OCI-LY7 (cell line): ENCODE measurements at regions not wholly inside any gene's neighbourhood (a gene's known extent, or its start where the extent isn't known, plus 50 kb on each side); places are given as distances from the start of the nearest gene placed in this dataset.

Experiments
- BruUV-seq: library from RNA; stranded (reverse); fragments of 400-500 nt; replicated peaks from 2 replicates; lab custom pipeline; 2021; lab: Mats Ljungman, UMichigan
- CTCF ChIA-PET: fragments of 300-600 bp; sonication (Branson Sonifier 250); formaldehyde crosslinking; loops from one replicate; lab custom pipeline; 2022; ENCODE audit warnings: antibody characterized with exemption; ENCODE audit not compliant: unreplicated experiment; lab: Charles Lee
- POLR2A ChIA-PET: fragments of 300-600 bp; sonication (Branson Sonifier 250); formaldehyde crosslinking; loops from one replicate; lab custom pipeline; 2022; ENCODE audit warnings: antibody characterized with exemption; lab: Charles Lee
- DNase-seq: peaks from one replicate; pipeline ENCODE4 v3.0.0-alpha.2; 2015; ENCODE audit warnings: low spot score
- H2AFZ ChIP-seq: fragments of 200-600 bp; sonication (generic), shearing (Covaris generic); 2 replicates; pipeline ENCODE4 v1.6.1; 2014; ENCODE audit warnings: mild to moderate bottlenecking, antibody characterized with exemption, low read length, moderate library complexity
- H3K27ac ChIP-seq: fragments of 200-600 bp; sonication (generic); 2 replicates; pipeline ENCODE4 v1.5.1; 2014; ENCODE audit warnings: mixed run types, low read depth, mild to moderate bottlenecking, moderate library complexity, low read length, inconsistent platforms; ENCODE audit not compliant: poor library complexity, severe bottlenecking
- H3K36me3 ChIP-seq: fragments of 200-600 bp; sonication (generic); 2 replicates; pipeline ENCODE4 v1.6.1; 2014; ENCODE audit warnings: mild to moderate bottlenecking, antibody characterized with exemption, low read length, moderate library complexity, mixed read lengths; ENCODE audit not compliant: insufficient read depth
- H3K4me1 ChIP-seq: fragments of 200-600 bp; sonication (generic); 2 replicates; pipeline ENCODE4 v1.5.1; 2014; ENCODE audit warnings: mild to moderate bottlenecking, low read length; ENCODE audit not compliant: insufficient read depth, poor library complexity, severe bottlenecking
- H3K4me2 ChIP-seq: fragments of 200-600 bp; sonication (generic); 2 replicates; pipeline ENCODE4 v1.6.1; 2014; ENCODE audit warnings: mild to moderate bottlenecking, low read length
- H3K4me3 ChIP-seq: fragments of 200-600 bp; sonication (generic); 2 replicates; pipeline ENCODE4 v1.5.1; 2014; ENCODE audit warnings: mild to moderate bottlenecking, low read depth, low read length; ENCODE audit not compliant: poor library complexity, severe bottlenecking
- H3K79me2 ChIP-seq: fragments of 200-600 bp; sonication (generic); 2 replicates; pipeline ENCODE4 v1.6.1; 2016; ENCODE audit warnings: low read depth, mild to moderate bottlenecking, low read length, moderate library complexity, mixed read lengths; ENCODE audit not compliant: insufficient read depth
- H3K9me2 ChIP-seq: fragments of 200-600 bp; sonication (generic); 2 replicates; pipeline ENCODE4 v1.6.1; 2016; ENCODE audit warnings: mild to moderate bottlenecking, low read length, mixed read lengths; ENCODE audit not compliant: insufficient read depth
- H3K9me3 ChIP-seq: fragments of 200-600 bp; sonication (generic); 2 replicates; pipeline ENCODE4 v1.6.1; 2014; ENCODE audit warnings: mild to moderate bottlenecking, mixed run types, low read length, mixed read lengths
- H4K20me1 ChIP-seq: fragments of 200-600 bp; sonication (generic); 2 replicates; pipeline ENCODE4 v1.6.1; 2014; ENCODE audit warnings: mild to moderate bottlenecking, antibody characterized with exemption, low read length, moderate library complexity, mixed read lengths; ENCODE audit not compliant: insufficient read depth
- CTCF ChIP-seq: fragments of 200-600 bp; sonication (generic); conservative IDR thresholded peaks from 2 replicates; pipeline ENCODE4 v1.5.1; 2014; ENCODE audit warnings: mild to moderate bottlenecking, antibody characterized with exemption, low read length, moderate library complexity, mixed read lengths
- EZH2phosphoT487 ChIP-seq: fragments of 200-600 bp; sonication (generic); IDR thresholded peaks from 2 replicates; pipeline ENCODE4 v1.6.1; 2018; ENCODE audit warnings: low read depth, borderline replicate concordance, mild to moderate bottlenecking, mixed run types, antibody characterized with exemption, low read length, moderate library complexity, mixed read lengths
- intact Hi-C: fragments of 100-400 bp; cut with micrococcal nuclease; formaldehyde crosslinking; loops from one replicate; pipeline ENCODE4 v1.10.0; 2022; ENCODE audit not compliant: unreplicated experiment

GRCh38 chr1:199931666-199932377, 95.7 kb upstream of the NR5A2 start:
- CTCF ChIA-PET = no interaction called here
- Histone ChIP-seq H3K36me3 (no peaks in the 10 kb centered on the region), H4K20me1 (no peaks in the 10 kb centered on the region), H3K27ac (no peak overlapping the region), H3K79me2 (no peaks in the 10 kb centered on the region), H3K4me1 (no peaks in the 10 kb centered on the region), H3K9me2 (no peaks in the 10 kb centered on the region), H3K9me3 (no peaks in the 10 kb centered on the region), H2AFZ (peak overlapping the region; percentile 86), H3K4me2 (peak overlapping the region; percentile 44; the same call in 1 of the 2 replicates), H3K4me3 (no peak overlapping the region)
- TF ChIP-seq CTCF = no peak
- no peak for TF ChIP-seq EZH2phosphoT487
- POLR2A ChIA-PET = interaction anchor here (0.5 to 0.7 kb wide), 2 partner anchors 24 to 85 kb away, joined by 3 to 5 read pairs; no protein-coding TSS in a partner anchor
- intact Hi-C loops = no loop called here
- peak; percentile 10 for DNase-seq
- no TSS peak for BruUV-seq

GRCh38 chr1:199932462-199932861, 95.0 kb upstream of the NR5A2 start:
- Histone ChIP-seq H4K20me1 (no peaks in the 10 kb centered on the region), H3K9me3 (no peaks in the 10 kb centered on the region), H3K9me2 (no peaks in the 10 kb centered on the region), H3K36me3 (no peaks in the 10 kb centered on the region), H2AFZ (peak overlapping the region; percentile 86), H3K4me2 (peak overlapping the region; percentile 44; the same call in 1 of the 2 replicates), H3K27ac (no peak overlapping the region), H3K4me3 (no peak overlapping the region), H3K79me2 (no peaks in the 10 kb centered on the region), H3K4me1 (no peaks in the 10 kb centered on the region)
- BruUV-seq = no TSS peak
- intact Hi-C loops = no loop called here
- ChIA-PET CTCF (no interaction called here), POLR2A (interaction anchor here (0.5 to 0.7 kb wide), 3 partner anchors 24 to 358 kb away, joined by 3 to 5 read pairs (median 5); no protein-coding TSS in a partner anchor)
- TF ChIP-seq CTCF = no peak
- no peak for TF ChIP-seq EZH2phosphoT487
- no peak for DNase-seq

- TF ChIP-seq EZH2phosphoT487 (no peak), CTCF (no peak)
- H3K9me2 ChIP-seq = no peaks in the 10 kb centered on the region
- DNase-seq = no peak
- no peaks in the 10 kb centered on the region for H3K36me3 ChIP-seq
- H3K4me2 ChIP-seq = no peak overlapping the region
- H2AFZ ChIP-seq = no peak overlapping the region
- intact Hi-C loops = no loop called here
- H3K79me2 ChIP-seq = no peaks in the 10 kb centered on the region
- POLR2A ChIA-PET = interaction anchor here (1.4 kb wide), 1 partner anchor 36 kb away, joined by 3 read pairs; no protein-coding TSS in a partner anchor
- no peaks in the 10 kb centered on the region for H3K9me3 ChIP-seq
- H4K20me1 ChIP-seq = no peaks in the 10 kb centered on the region
- no peak overlapping the region for H3K27ac ChIP-seq
- no peaks in the 10 kb centered on the region for H3K4me1 ChIP-seq
- BruUV-seq = no TSS peak
- no peak overlapping the region for H3K4me3 ChIP-seq
- CTCF ChIA-PET = no interaction called here
Measured at GRCh38 chr1:199936441-199936840, 91.1 kb upstream of the NR5A2 start.
